Left ventricle myocardium inferior (tissue), 1 donor: ENCODE measurements at regions not wholly inside any gene's neighbourhood (a gene's known extent, or its start where the extent isn't known, plus 50 kb on each side); places are given as distances from the start of the nearest gene placed in this dataset.

ENCODE experiments used
- DNase-seq: peaks from one replicate; pipeline ENCODE4 v3.0.0-alpha.2; 2020
- H3K27ac ChIP-seq: fragments of 200-600 bp; replicated peaks from 2 replicates; pipeline ENCODE4 v1.8.0; 2021
- H3K27me3 ChIP-seq: fragments of 200-600 bp; 2 replicates; pipeline ENCODE4 v1.8.0; 2021; ENCODE audit warnings: low read depth
- H3K36me3 ChIP-seq: fragments of 200-600 bp; 2 replicates; pipeline ENCODE4 v1.8.0; 2021
- H3K4me1 ChIP-seq: fragments of 200-600 bp; 2 replicates; pipeline ENCODE4 v1.8.0; 2021
- H3K4me3 ChIP-seq: fragments of 200-600 bp; 2 replicates; pipeline ENCODE4 v1.8.0; 2021; ENCODE audit warnings: mild to moderate bottlenecking, moderate library complexity
- H3K9me3 ChIP-seq: fragments of 200-600 bp; replicated peaks from 2 replicates; pipeline ENCODE4 v1.8.0; 2021
- intact Hi-C: fragments of 100-400 bp; cut with micrococcal nuclease; formaldehyde crosslinking; loops from one replicate; pipeline ENCODE4 v1.11.0; 2022
- TF ChIP-seq, protein P1 (sequence below): fragments of 200-600 bp; IDR thresholded peaks from 2 replicates; pipeline ENCODE4 v1.8.0; 2021; ENCODE audit warnings: antibody characterized with exemption, mild to moderate bottlenecking, borderline replicate concordance
- donor health status: DM: no; HTN: yes; CAD: no; lungs with severe emphysema.

- DNase-seq: no peak
- peaks cover 7% of the 10 kb centered on the region for H3K4me1 ChIP-seq
- intact Hi-C loops: no loop called here
- H3K4me3 ChIP-seq: no peak overlapping the region
- no peaks in the 10 kb centered on the region for H3K9me3 ChIP-seq
- TF ChIP-seq, protein P1, sequence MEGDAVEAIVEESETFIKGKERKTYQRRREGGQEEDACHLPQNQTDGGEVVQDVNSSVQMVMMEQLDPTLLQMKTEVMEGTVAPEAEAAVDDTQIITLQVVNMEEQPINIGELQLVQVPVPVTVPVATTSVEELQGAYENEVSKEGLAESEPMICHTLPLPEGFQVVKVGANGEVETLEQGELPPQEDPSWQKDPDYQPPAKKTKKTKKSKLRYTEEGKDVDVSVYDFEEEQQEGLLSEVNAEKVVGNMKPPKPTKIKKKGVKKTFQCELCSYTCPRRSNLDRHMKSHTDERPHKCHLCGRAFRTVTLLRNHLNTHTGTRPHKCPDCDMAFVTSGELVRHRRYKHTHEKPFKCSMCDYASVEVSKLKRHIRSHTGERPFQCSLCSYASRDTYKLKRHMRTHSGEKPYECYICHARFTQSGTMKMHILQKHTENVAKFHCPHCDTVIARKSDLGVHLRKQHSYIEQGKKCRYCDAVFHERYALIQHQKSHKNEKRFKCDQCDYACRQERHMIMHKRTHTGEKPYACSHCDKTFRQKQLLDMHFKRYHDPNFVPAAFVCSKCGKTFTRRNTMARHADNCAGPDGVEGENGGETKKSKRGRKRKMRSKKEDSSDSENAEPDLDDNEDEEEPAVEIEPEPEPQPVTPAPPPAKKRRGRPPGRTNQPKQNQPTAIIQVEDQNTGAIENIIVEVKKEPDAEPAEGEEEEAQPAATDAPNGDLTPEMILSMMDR: no peak
- no peak overlapping the region for H3K27ac ChIP-seq
- no peaks in the 10 kb centered on the region for H3K36me3 ChIP-seq
- H3K27me3 ChIP-seq: no peaks in the 10 kb centered on the region
Observed at GRCh38 chr3:194212161-194212844, 76.4 kb downstream of the HES1 start.

DNA sequence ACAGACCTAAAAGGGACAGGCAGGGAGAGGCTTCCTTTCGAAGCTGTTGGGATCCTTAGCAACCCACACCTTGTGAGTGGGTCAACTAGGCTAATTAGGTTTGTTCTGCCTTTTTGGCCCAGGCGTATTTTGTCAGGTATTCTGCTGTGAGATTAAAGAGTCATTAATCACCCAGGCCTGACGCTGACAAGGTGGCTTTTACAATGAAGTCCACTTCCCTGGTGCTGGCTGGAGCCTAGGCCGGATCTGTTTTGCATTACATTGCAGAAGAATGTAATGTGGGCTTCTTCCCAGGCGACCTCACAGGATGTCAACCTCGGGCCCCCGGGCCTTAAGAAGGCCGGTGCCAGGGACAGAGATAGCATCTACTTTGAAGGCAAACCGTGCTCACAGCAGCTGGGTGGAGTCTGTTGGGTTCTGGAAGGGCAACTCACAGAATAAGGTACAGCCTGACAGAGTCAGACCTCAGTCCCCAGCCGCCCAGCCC, 76.9 kb downstream of the HES1 start:
- intact Hi-C loops: no loop called here
- no peak for DNase-seq
- Histone ChIP-seq H3K4me1 (peaks cover 7% of the 10 kb centered on the region), H3K9me3 (no peaks in the 10 kb centered on the region), H3K27me3 (no peaks in the 10 kb centered on the region), H3K4me3 (no peak overlapping the region), H3K36me3 (no peaks in the 10 kb centered on the region), H3K27ac (no peak overlapping the region)
- TF ChIP-seq, protein P1: no peak

- no peak overlapping the region for H3K4me3 ChIP-seq
- H3K36me3 ChIP-seq: no peaks in the 10 kb centered on the region
- TF ChIP-seq, protein P1: no peak
- H3K9me3 ChIP-seq: no peaks in the 10 kb centered on the region
- no peaks in the 10 kb centered on the region for H3K27me3 ChIP-seq
- no peak overlapping the region for H3K27ac ChIP-seq
- H3K4me1 ChIP-seq: peaks cover 7% of the 10 kb centered on the region
- intact Hi-C loops: no loop called here
- DNase-seq: no peak
Observed at GRCh38 chr3:194215392-194215791, 79.4 kb downstream of the HES1 start.

GRCh38 chr3:194218646-194219453, 82.9 kb downstream of the HES1 start:
- no peak overlapping the region for H3K4me3 ChIP-seq
- no peak for DNase-seq
- H3K4me1 ChIP-seq: no peaks in the 10 kb centered on the region
- intact Hi-C loops: no loop called here
- H3K27me3 ChIP-seq: no peaks in the 10 kb centered on the region
- H3K36me3 ChIP-seq: no peaks in the 10 kb centered on the region
- H3K27ac ChIP-seq: no peak overlapping the region
- TF ChIP-seq, protein P1: no peak
- no peaks in the 10 kb centered on the region for H3K9me3 ChIP-seq

DNA sequence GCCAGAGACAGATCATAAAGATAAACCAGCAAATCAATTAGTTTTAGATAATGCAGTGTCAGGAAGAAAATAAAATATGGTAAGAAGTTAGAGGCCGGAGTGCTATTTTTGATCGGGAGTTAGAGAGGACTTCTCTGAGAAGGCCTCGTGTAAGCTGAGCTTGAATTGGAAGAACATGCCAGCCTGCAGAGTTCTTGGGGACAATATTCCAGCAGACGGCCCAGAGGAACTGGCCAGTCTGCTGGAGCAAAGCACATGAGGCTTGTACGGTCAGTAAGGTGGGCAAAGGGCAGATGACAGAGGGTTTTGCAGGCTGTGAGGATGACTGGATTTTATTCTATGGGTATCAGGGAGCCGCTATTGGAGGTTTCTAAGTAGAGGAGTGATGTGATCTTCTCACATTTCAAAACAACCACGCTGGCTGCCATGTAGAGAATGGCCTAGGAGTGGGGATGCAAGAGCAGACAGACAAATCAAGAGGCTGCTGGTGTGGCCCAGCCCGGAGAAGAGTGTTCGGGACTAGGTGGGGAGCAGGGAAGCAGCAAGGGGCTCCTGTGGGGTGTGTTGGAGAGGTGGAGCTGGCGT, 84.0 kb downstream of the HES1 start:
- no peak for DNase-seq
- no peaks in the 10 kb centered on the region for H3K36me3 ChIP-seq
- H3K4me1 ChIP-seq: peaks cover 8% of the 10 kb centered on the region
- intact Hi-C loops: no loop called here
- no peaks in the 10 kb centered on the region for H3K9me3 ChIP-seq
- H3K27ac ChIP-seq: no peak overlapping the region
- H3K27me3 ChIP-seq: no peaks in the 10 kb centered on the region
- H3K4me3 ChIP-seq: no peak overlapping the region
- TF ChIP-seq, protein P1: no peak
